ENCODE measurements at regions not wholly inside any gene's neighbourhood (a gene's known extent, or its start where the extent isn't known, plus 50 kb on each side); places are given as distances from the start of the nearest gene placed in this dataset.

DNA sequence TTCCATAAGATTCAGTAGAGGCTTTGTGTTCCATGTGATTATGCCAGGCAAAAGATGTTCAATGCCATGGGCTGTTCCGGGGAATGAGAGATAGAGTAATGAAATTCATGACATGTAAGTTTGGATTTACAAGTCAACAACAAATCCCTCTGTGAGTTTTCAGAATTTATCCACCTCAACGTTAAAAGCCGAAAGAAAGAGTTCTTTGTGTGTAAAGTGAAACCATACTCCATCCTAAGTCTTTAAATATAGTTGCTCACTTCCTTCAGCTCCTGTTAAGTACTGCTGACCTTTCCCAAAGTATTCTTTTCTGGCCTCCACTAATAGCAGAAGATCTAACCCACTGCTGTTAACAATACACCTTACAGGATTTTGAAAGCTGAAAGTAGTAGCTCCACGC, 190.0 kb downstream of the TMX1 start:
- H3K27ac ChIP-seq (ENCODE audit: low read depth, low read length) = no peak overlapping the region
- H3K9ac ChIP-seq (ENCODE audit: low read length) = no peak overlapping the region
- H3K4me1 ChIP-seq (ENCODE audit: control insufficient read depth, insufficient read depth, low read length) = 0 out of 2 replicates have a peak, but pooled peaks cover 5% of the 10 kb centered on the region
- no peaks in the 10 kb centered on the region for H3K36me3 ChIP-seq (ENCODE audit: control insufficient read depth, insufficient read depth, low read length)
- no peak overlapping the region for H3K4me3 ChIP-seq (ENCODE audit: low read depth, low read length)
- H3K27me3 ChIP-seq (ENCODE audit: control insufficient read depth, insufficient read depth, low read length) = no peaks in the 10 kb centered on the region
- H3K9me3 ChIP-seq (ENCODE audit: control insufficient read depth, insufficient read depth, low read depth, low read length) = no peaks in the 10 kb centered on the region

DNA sequence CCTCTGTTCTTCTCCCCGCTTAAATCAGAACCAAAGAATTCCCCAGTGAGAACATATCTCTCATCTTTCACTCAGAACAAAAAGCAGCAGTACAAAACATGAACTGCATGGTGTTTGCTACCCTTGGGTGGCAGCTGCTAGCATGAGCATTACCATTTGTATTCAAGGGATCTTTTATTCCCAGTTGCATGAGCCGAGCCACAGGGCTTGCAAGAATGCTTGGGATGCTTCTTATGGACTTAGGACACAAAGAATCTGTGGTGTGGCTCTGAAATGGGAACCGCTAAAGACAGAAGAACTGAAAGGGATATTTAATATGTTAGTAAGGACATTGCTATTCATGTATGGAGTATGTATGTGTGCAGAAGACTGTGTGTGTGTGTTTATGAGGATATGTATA, 190.6 kb downstream of the TMX1 start:
- Histone ChIP-seq H3K27ac (ENCODE audit: low read depth, low read length) (no peak overlapping the region), H3K9me3 (ENCODE audit: control insufficient read depth, insufficient read depth, low read depth, low read length) (no peaks in the 10 kb centered on the region), H3K4me1 (ENCODE audit: control insufficient read depth, insufficient read depth, low read length) (0 out of 2 replicates have a peak, but pooled peaks cover 5% of the 10 kb centered on the region), H3K4me3 (ENCODE audit: low read depth, low read length) (no peak overlapping the region), H3K27me3 (ENCODE audit: control insufficient read depth, insufficient read depth, low read length) (no peaks in the 10 kb centered on the region), H3K36me3 (ENCODE audit: control insufficient read depth, insufficient read depth, low read length) (no peaks in the 10 kb centered on the region), H3K9ac (ENCODE audit: low read length) (no peak overlapping the region)

DNA sequence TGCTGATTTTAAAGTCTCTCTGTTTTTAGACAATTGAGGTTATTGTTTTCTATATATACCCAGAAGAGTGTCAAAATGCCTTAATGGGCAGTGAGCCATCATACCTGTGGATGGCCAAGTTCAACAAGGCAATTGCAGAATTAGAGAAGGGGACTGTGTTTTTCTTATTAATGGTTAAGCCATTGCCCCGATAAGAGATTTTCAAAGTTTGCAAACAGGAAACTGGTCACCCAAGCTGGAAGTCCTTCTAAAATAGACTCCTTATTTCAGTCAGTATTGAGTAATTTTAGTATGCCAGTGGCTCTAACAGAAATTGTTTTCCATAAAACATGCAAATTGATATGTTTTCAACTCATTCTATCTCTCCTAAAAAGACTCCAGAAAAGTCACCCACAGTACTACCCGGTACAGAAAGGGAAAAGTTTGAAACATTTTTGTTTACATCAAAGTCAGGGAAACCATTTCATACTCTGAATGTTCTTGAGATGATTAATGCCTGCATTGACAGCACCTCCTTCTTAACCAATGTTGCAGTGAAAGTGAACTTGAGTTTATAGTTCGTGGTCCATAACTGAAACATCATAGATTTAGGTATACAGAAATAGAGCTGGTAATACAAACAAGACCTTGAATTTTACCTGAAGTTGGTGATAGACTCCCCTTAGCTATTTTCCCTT, 191.1 kb downstream of the TMX1 start:
- Histone ChIP-seq H3K4me3 (ENCODE audit: low read depth, low read length) (no peak overlapping the region), H3K4me1 (ENCODE audit: control insufficient read depth, insufficient read depth, low read length) (0 out of 2 replicates have a peak, but pooled peaks cover 5% of the 10 kb centered on the region), H3K27ac (ENCODE audit: low read depth, low read length) (no peak overlapping the region), H3K9ac (ENCODE audit: low read length) (no peak overlapping the region), H3K9me3 (ENCODE audit: control insufficient read depth, insufficient read depth, low read depth, low read length) (no peaks in the 10 kb centered on the region), H3K27me3 (ENCODE audit: control insufficient read depth, insufficient read depth, low read length) (no peaks in the 10 kb centered on the region), H3K36me3 (ENCODE audit: control insufficient read depth, insufficient read depth, low read length) (no peaks in the 10 kb centered on the region)

DNA sequence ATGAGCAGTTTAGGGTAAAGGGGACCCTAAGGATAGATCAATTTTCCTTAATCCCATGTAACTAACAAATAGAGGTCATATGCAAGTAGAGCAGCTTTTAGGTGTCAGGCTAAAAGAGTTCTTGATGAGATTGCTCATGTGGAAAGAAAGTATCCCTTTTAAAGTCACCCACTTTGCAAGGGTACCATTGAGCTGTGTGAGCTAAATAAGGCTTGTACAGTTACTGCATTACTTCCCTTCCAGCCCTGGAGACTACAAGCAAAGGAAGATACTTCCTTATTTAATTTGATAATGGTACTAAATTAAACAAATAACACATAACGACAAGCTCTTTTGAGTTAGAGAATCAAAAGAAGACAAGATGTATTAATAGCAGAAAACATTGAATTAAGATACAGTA, 191.7 kb downstream of the TMX1 start:
- no peaks in the 10 kb centered on the region; the same call in 1 of the 2 replicates for H3K27me3 ChIP-seq (ENCODE audit: control insufficient read depth, insufficient read depth, low read length)
- H3K4me1 ChIP-seq (ENCODE audit: control insufficient read depth, insufficient read depth, low read length) = 0 out of 2 replicates have a peak, but pooled peaks cover 5% of the 10 kb centered on the region
- H3K9ac ChIP-seq (ENCODE audit: low read length) = no peak overlapping the region
- no peaks in the 10 kb centered on the region for H3K36me3 ChIP-seq (ENCODE audit: control insufficient read depth, insufficient read depth, low read length)
- H3K9me3 ChIP-seq (ENCODE audit: control insufficient read depth, insufficient read depth, low read depth, low read length) = no peaks in the 10 kb centered on the region
- no peak overlapping the region for H3K27ac ChIP-seq (ENCODE audit: low read depth, low read length)
- H3K4me3 ChIP-seq (ENCODE audit: low read depth, low read length) = no peak overlapping the region

DNA sequence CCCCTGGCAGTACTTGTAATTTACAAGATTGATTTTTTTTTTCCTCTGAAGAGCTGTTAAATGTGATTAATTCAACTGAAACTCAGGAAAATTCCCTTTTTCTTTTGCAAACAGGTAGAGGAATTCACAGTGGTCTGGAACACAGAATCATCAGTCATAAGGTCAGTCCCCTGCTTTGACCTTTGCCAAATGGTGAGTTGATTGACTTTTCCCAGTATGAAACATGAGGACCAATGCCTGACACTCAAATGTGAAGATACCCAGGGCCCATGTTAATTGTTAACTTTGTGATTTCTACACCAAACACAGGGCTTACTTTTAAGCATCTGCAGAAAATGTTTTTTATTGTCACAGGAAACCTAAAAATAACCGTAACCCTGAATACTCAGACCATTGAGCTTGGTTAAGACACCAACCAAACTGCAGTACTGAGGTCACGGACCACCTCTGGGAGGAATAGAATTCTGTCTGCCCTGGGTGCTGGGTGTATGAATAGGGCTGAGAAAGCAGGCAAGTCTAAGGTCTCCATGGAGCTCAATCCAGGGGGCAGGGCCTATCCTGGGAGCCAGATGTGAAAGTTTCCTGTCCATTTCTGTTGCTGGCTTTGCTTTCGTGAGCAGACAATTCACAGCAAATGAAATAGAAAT, 192.4 kb downstream of the TMX1 start:
- H3K9me3 ChIP-seq (ENCODE audit: control insufficient read depth, insufficient read depth, low read depth, low read length) = no peaks in the 10 kb centered on the region
- H3K4me3 ChIP-seq (ENCODE audit: low read depth, low read length) = no peak overlapping the region
- H3K27me3 ChIP-seq (ENCODE audit: control insufficient read depth, insufficient read depth, low read length) = no peaks in the 10 kb centered on the region; the same call in 1 of the 2 replicates
- H3K4me1 ChIP-seq (ENCODE audit: control insufficient read depth, insufficient read depth, low read length) = 0 out of 2 replicates have a peak, but pooled peaks cover 5% of the 10 kb centered on the region
- no peak overlapping the region for H3K27ac ChIP-seq (ENCODE audit: low read depth, low read length)
- H3K9ac ChIP-seq (ENCODE audit: low read length) = no peak overlapping the region
- H3K36me3 ChIP-seq (ENCODE audit: control insufficient read depth, insufficient read depth, low read length) = no peaks in the 10 kb centered on the region

DNA sequence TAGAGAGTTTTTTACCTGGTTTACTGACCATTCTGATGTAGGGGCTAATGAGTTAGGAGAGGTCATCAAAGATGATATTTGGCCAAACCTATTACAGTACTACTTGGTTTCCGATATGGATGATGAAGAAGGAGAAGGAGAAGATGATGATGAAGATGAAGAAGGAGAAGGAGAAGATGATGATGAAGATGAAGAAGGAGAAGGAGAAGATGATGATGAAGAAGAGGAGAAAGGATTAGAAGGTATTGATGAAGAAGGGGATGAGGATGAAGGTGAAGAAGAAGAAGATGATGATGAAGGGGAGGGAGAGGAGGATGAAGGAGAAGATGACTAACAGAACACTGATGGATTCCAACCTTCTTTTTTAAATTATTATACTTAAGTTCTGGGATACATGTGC, 196.6 kb downstream of the TMX1 start:
- Histone ChIP-seq H3K4me1 (ENCODE audit: control insufficient read depth, insufficient read depth, low read length) (peaks cover 15% of the 10 kb centered on the region), H3K36me3 (ENCODE audit: control insufficient read depth, insufficient read depth, low read length) (no peaks in the 10 kb centered on the region), H3K4me3 (ENCODE audit: low read depth, low read length) (no peak overlapping the region), H3K27me3 (ENCODE audit: control insufficient read depth, insufficient read depth, low read length) (peaks cover 15% of the 10 kb centered on the region), H3K9ac (ENCODE audit: low read length) (no peak overlapping the region), H3K9me3 (ENCODE audit: control insufficient read depth, insufficient read depth, low read depth, low read length) (no peaks in the 10 kb centered on the region), H3K27ac (ENCODE audit: low read depth, low read length) (no peak overlapping the region)

DNA sequence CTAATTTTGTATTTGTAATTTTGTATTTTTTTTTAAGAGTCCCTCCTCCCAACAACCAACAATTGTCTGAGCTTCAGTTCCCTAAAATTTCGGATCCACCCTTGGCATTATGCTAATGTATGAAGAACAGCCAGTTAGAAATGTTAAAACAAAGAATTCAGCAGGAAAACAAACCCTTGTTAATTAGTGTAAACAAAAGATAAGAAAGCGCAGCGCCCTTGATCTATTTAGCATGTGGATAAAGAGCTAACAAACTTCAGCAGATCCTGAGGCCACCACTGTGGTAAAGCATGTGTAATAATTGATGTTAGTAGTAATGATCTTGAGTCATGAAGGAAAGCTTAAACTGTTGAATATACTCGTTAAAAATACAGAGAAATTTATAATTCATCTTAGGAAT, 199.8 kb downstream of the TMX1 start:
- H3K27me3 ChIP-seq (ENCODE audit: control insufficient read depth, insufficient read depth, low read length) = peaks cover 15% of the 10 kb centered on the region
- peaks cover 21% of the 10 kb centered on the region for H3K4me1 ChIP-seq (ENCODE audit: control insufficient read depth, insufficient read depth, low read length)
- H3K9ac ChIP-seq (ENCODE audit: low read length) = no peak overlapping the region
- no peak overlapping the region for H3K27ac ChIP-seq (ENCODE audit: low read depth, low read length)
- no peaks in the 10 kb centered on the region for H3K36me3 ChIP-seq (ENCODE audit: control insufficient read depth, insufficient read depth, low read length)
- H3K4me3 ChIP-seq (ENCODE audit: low read depth, low read length) = no peak overlapping the region
- H3K9me3 ChIP-seq (ENCODE audit: control insufficient read depth, insufficient read depth, low read depth, low read length) = no peaks in the 10 kb centered on the region

DNA sequence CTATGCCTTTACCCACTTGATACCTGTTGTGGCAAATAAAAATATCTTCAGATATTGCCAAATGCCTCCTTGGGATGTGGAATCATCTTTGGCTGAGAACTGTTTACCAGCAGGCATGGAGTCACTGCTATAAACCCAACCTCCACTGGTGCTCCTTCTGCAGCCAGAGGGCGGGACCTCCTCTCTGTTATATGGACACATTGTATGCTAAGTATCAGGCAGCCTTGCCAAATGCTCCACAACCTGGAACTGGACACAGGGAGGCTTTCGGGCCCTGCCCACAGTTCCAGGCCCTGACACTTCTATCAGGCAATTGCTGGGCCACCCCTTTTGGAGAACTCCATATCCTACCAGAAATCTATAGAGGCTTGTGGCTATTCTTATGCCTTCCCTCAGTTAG, 201.0 kb downstream of the TMX1 start:
- H3K4me1 ChIP-seq (ENCODE audit: control insufficient read depth, insufficient read depth, low read length) = peaks cover 21% of the 10 kb centered on the region
- H3K27me3 ChIP-seq (ENCODE audit: control insufficient read depth, insufficient read depth, low read length) = peaks cover 15% of the 10 kb centered on the region
- no peaks in the 10 kb centered on the region for H3K9me3 ChIP-seq (ENCODE audit: control insufficient read depth, insufficient read depth, low read depth, low read length)
- H3K4me3 ChIP-seq (ENCODE audit: low read depth, low read length) = no peak overlapping the region
- H3K9ac ChIP-seq (ENCODE audit: low read length) = no peak overlapping the region
- no peaks in the 10 kb centered on the region for H3K36me3 ChIP-seq (ENCODE audit: control insufficient read depth, insufficient read depth, low read length)
- no peak overlapping the region for H3K27ac ChIP-seq (ENCODE audit: low read depth, low read length)

DNA sequence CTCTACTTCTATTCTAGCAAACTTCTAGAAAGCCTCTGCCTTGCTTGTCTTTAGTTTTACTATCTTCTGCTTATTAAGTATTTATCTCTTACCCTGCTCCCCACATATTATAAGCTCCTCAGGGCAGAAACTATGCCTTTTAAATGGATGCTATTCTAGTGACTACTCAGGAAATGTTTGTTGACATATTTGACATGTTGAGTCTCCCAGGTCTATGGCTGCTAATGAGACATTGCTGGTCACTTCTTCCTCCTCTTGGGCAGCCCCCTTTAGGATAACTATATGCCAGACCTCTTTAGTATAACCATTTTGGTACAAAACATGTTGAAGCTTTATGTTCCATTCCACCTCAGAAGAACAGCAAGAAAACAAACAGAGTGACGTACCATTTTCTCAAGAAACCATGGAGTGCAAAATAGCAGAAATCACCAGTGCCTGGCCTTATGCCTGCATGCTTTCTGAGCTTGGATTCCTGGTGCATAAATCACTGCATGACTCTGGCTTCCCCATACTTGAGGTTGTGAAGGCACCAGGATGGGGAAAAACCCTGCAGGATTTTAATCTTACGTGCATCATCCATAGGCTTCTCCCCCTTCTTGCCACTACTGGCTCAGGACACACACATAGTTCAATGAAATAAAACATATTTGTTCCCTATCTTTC, 202.6 kb downstream of the TMX1 start:
- peaks cover 21% of the 10 kb centered on the region for H3K4me1 ChIP-seq (ENCODE audit: control insufficient read depth, insufficient read depth, low read length)
- no peaks in the 10 kb centered on the region for H3K36me3 ChIP-seq (ENCODE audit: control insufficient read depth, insufficient read depth, low read length)
- H3K9me3 ChIP-seq (ENCODE audit: control insufficient read depth, insufficient read depth, low read depth, low read length) = no peaks in the 10 kb centered on the region
- H3K9ac ChIP-seq (ENCODE audit: low read length) = no peak overlapping the region
- peaks cover 15% of the 10 kb centered on the region for H3K27me3 ChIP-seq (ENCODE audit: control insufficient read depth, insufficient read depth, low read length)
- H3K4me3 ChIP-seq (ENCODE audit: low read depth, low read length) = no peak overlapping the region
- no peak overlapping the region for H3K27ac ChIP-seq (ENCODE audit: low read depth, low read length)

DNA sequence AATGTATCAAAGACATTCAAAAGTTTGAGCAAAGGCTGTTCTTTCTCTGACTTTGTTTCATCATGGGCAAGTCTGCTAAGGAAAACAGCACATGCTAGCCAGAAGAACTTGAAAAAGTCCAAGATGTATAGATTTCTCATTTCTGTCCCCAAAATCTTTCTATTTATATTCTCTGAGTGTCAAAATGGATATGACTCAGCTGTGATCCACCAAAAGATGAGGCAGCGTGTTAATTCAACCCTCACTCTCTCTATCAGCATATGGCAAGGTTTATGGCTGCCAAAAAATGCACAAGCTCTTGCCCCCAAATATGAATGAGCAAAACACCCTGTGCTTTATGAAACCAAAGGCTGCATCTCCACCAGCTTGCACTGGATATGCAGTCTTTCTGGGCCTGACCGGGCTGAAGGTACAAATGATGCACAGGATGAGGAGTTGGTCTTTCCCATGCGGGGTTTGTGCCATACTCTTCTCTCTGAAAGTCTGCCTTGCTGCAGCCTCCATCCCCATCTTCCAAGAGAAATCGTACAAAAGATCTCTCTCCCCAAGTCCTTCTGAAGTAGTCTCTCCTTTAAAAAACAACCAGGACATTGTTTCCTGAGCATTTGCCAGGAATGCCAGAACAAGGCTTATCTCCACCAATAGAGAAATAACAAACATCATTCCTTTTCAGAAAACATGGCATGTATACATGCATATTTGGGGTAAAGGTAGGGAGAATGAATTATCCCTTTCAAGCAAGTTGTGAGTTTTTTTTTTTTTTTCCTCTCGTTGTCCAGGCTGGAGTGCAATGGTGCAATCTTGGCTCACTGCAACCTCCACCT, 203.4 kb downstream of the TMX1 start:
- Histone ChIP-seq H3K9me3 (ENCODE audit: control insufficient read depth, insufficient read depth, low read depth, low read length) (no peaks in the 10 kb centered on the region), H3K9ac (ENCODE audit: low read length) (no peak overlapping the region), H3K27ac (ENCODE audit: low read depth, low read length) (no peak overlapping the region), H3K4me3 (ENCODE audit: low read depth, low read length) (no peak overlapping the region), H3K4me1 (ENCODE audit: control insufficient read depth, insufficient read depth, low read length) (peaks cover 21% of the 10 kb centered on the region), H3K36me3 (ENCODE audit: control insufficient read depth, insufficient read depth, low read length) (no peaks in the 10 kb centered on the region), H3K27me3 (ENCODE audit: control insufficient read depth, insufficient read depth, low read length) (peaks cover 13% of the 10 kb centered on the region)

All from HUES6 (cell line).